ENCODE measurements at regions not wholly inside any gene's neighbourhood (a gene's known extent, or its start where the extent isn't known, plus 50 kb on each side); places are given as distances from the start of the nearest gene placed in this dataset.
"Not testable (repeated sequence)": the region's sequence is repeated elsewhere in the genome, so short reads cannot be mapped to it uniquely, and the experiment has no call there.

GRCh38 chr9:38242151-38242550 is 150.4 kb upstream of the ALDH1B1 start:
- TF ChIP-seq, protein P1, sequence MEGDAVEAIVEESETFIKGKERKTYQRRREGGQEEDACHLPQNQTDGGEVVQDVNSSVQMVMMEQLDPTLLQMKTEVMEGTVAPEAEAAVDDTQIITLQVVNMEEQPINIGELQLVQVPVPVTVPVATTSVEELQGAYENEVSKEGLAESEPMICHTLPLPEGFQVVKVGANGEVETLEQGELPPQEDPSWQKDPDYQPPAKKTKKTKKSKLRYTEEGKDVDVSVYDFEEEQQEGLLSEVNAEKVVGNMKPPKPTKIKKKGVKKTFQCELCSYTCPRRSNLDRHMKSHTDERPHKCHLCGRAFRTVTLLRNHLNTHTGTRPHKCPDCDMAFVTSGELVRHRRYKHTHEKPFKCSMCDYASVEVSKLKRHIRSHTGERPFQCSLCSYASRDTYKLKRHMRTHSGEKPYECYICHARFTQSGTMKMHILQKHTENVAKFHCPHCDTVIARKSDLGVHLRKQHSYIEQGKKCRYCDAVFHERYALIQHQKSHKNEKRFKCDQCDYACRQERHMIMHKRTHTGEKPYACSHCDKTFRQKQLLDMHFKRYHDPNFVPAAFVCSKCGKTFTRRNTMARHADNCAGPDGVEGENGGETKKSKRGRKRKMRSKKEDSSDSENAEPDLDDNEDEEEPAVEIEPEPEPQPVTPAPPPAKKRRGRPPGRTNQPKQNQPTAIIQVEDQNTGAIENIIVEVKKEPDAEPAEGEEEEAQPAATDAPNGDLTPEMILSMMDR (IDR thresholded peaks at IDR 0.05; ENCODE audit: low read length), result not testable (repeated sequence)
- not testable (repeated sequence) for TF ChIP-seq EZH2 (IDR thresholded peaks at IDR 0.05; ENCODE audit: borderline replicate concordance, low read length)

Data from OCI-LY1 (cell line).